ENCODE measurements at regions not wholly inside any gene's neighbourhood (a gene's known extent, or its start where the extent isn't known, plus 50 kb on each side); places are given as distances from the start of the nearest gene placed in this dataset.

GRCh38 chr1:70871790-70872189 is 175.8 kb downstream of the PTGER3 start:
- no peak for TF ChIP-seq POLR2A (IDR thresholded peaks at IDR 0.05; ENCODE audit: low read length)
- TF ChIP-seq GATA1 (IDR thresholded peaks at IDR 0.05; ENCODE audit: low read depth, low read length): no peak

All from erythroblast (primary cell).